IPS-15b (cell line): ENCODE measurements at regions not wholly inside any gene's neighbourhood (a gene's known extent, or its start where the extent isn't known, plus 50 kb on each side); places are given as distances from the start of the nearest gene placed in this dataset.

Experiments
- H3K27me3 ChIP-seq: one replicate; pipeline ENCODE4 v1.6.1; 2013; ENCODE audit warnings: low read length; ENCODE audit not compliant: control insufficient read depth, insufficient read depth
- H3K36me3 ChIP-seq: one replicate; pipeline ENCODE4 v1.6.1; 2013; ENCODE audit warnings: low read length; ENCODE audit not compliant: control insufficient read depth, insufficient read depth
- H3K4me1 ChIP-seq: one replicate; pipeline ENCODE4 v1.6.1; 2013; ENCODE audit warnings: mild to moderate bottlenecking, low read length; ENCODE audit not compliant: control insufficient read depth, insufficient read depth
- H3K4me3 ChIP-seq: one replicate; pipeline ENCODE4 v1.5.1; 2013; ENCODE audit warnings: low read depth, low read length
- H3K9ac ChIP-seq: one replicate; pipeline ENCODE4 v1.6.1; 2013; ENCODE audit warnings: low read depth, mild to moderate bottlenecking, low read length
- H3K9me3 ChIP-seq: one replicate; pipeline ENCODE4 v1.6.1; 2013; ENCODE audit warnings: mild to moderate bottlenecking, low read length; ENCODE audit not compliant: control insufficient read depth, insufficient read depth

DNA sequence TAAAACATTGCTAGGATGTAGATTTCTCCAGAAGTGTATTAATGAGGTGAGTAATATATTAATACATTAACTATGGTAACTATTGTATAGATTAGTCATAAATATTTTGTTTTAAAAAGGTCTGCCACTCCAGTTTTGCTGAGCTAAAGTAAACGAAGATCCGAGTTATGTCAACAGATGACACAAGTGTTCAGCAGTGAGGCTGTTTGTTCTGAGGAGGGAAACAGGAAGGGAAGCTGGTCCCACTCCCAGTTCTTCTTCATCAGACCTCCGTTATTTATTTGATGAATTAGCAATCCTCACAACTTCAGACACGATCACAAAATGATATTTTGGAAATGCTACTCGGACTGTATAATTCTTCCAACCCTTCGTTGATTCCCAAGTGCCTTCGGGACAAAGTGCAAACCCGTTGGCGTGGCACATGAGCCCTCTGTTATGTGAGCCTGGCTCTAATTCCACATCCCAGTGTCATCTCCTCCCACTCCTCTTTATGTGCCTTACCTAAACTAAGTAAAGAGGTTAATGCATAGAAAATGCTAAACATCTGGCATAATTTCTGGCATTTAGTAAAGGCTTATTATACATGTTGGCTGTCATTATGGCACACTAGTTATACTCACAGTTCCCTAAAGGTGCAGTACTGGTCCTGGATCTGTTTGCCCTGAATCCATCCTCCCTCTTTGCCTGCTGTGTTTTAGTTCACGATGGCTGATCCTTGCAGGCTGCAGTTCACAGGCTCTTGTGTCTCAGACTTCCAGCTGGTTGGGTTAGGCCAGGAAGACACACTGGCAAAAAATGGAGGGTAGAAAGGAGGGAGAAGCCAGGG is 190.6 kb upstream of the LNX1 start:
- H3K4me1 ChIP-seq, result no peaks in the 10 kb centered on the region
- no peak overlapping the region for H3K4me3 ChIP-seq
- no peaks in the 10 kb centered on the region for H3K9me3 ChIP-seq

GRCh38 chr4:53780736-53781400 is 189.6 kb upstream of the LNX1 start:
- H3K4me3 ChIP-seq, result no peak overlapping the region
- no peak overlapping the region for H3K9ac ChIP-seq
- H3K9me3 ChIP-seq, result no peaks in the 10 kb centered on the region
- no peaks in the 10 kb centered on the region for H3K36me3 ChIP-seq
- H3K4me1 ChIP-seq, result no peaks in the 10 kb centered on the region
- no peaks in the 10 kb centered on the region for H3K27me3 ChIP-seq

More for the DNA sequence above, 190.6 kb upstream of the LNX1 start:
- no peaks in the 10 kb centered on the region for H3K36me3 ChIP-seq
- no peak overlapping the region for H3K9ac ChIP-seq
- H3K27me3 ChIP-seq, result no peaks in the 10 kb centered on the region

- no peak overlapping the region for H3K9ac ChIP-seq
- H3K9me3 ChIP-seq, result no peaks in the 10 kb centered on the region
- H3K4me1 ChIP-seq, result no peaks in the 10 kb centered on the region
- H3K36me3 ChIP-seq, result no peaks in the 10 kb centered on the region
- no peak overlapping the region for H3K4me3 ChIP-seq
- no peaks in the 10 kb centered on the region for H3K27me3 ChIP-seq
These were observed 187.7 kb upstream of the LNX1 start for GRCh38 chr4:53779025-53779424.

DNA sequence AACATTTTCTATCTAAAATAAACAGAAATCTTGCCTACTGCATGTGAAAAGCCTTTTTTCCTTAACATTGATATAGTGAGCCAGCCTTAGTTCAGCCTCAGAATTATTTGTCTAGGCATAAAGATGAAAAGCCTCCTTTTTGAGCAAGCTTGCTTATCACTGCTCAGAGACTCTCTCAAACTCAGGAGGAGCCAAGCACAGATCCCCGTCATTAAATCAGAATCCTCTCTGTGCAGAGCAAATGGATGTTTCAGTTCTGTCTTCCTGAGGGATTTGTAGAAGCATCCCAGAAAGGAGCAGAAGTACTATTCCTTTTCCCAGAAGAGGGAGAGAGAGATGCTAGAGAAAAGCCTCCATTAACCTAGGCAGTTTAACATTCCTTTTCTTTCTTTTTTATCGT is 186.9 kb upstream of the LNX1 start:
- Histone ChIP-seq H3K9ac (no peak overlapping the region), H3K27me3 (no peaks in the 10 kb centered on the region), H3K36me3 (no peaks in the 10 kb centered on the region), H3K9me3 (no peaks in the 10 kb centered on the region), H3K4me3 (no peak overlapping the region), H3K4me1 (no peaks in the 10 kb centered on the region)

- H3K4me1 ChIP-seq, result no peaks in the 10 kb centered on the region
- no peak overlapping the region for H3K4me3 ChIP-seq
- no peak overlapping the region for H3K9ac ChIP-seq
- no peaks in the 10 kb centered on the region for H3K9me3 ChIP-seq
- H3K27me3 ChIP-seq, result no peaks in the 10 kb centered on the region
- no peaks in the 10 kb centered on the region for H3K36me3 ChIP-seq
These were observed 186.1 kb upstream of the LNX1 start for GRCh38 chr4:53777244-53777984.

GRCh38 chr4:53776141-53776540 is 184.9 kb upstream of the LNX1 start:
- Histone ChIP-seq H3K27me3 (no peaks in the 10 kb centered on the region), H3K4me1 (no peaks in the 10 kb centered on the region), H3K9me3 (no peaks in the 10 kb centered on the region), H3K9ac (no peak overlapping the region), H3K36me3 (no peaks in the 10 kb centered on the region), H3K4me3 (no peak overlapping the region)

- H3K9ac ChIP-seq, result no peak overlapping the region
- H3K27me3 ChIP-seq, result no peaks in the 10 kb centered on the region
- H3K36me3 ChIP-seq, result no peaks in the 10 kb centered on the region
- H3K4me1 ChIP-seq, result no peaks in the 10 kb centered on the region
- H3K4me3 ChIP-seq, result no peak overlapping the region
- H3K9me3 ChIP-seq, result no peaks in the 10 kb centered on the region
These were observed 184.1 kb upstream of the LNX1 start for GRCh38 chr4:53775381-53775780.

DNA sequence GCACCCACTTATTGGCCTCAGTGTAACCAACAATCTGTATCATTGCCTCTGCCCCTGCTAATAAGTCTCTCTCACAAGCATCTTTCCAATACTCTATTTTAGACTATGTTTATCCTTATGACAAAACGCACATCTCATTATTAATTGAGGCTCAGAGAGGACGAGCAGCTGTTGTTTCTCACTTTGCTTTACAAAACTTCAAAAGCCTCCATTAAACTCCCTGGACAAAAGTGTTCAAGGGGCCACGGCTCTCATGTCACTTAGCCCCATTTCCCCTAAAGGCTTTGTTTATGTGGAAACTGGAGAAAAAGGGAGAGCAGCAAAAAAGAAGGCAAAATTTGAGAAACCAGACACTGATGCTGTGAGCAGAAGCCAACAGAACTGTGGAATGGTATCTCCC is 180.0 kb upstream of the LNX1 start:
- H3K36me3 ChIP-seq, result no peaks in the 10 kb centered on the region
- no peak overlapping the region for H3K9ac ChIP-seq
- H3K4me1 ChIP-seq, result no peaks in the 10 kb centered on the region
- no peaks in the 10 kb centered on the region for H3K9me3 ChIP-seq
- no peak overlapping the region for H3K4me3 ChIP-seq
- no peaks in the 10 kb centered on the region for H3K27me3 ChIP-seq

DNA sequence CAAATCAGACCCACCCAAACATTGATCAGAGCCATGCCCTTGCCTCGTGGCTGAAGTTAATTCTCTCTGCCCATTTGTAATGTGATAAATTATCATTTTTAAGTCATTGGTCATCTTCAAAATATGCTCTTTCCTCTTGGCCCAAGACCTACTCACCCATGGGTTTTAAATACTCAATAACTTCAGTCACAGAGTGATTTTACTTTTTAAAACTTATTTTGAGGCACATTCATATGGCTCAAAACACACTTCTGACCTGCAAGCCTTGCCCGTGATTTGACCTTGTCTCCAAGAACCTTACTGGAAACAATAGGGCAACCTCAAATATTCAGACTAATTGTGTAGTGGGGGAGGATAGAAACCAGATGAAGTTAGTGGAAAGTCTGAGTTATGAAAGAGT is 176.2 kb upstream of the LNX1 start:
- no peaks in the 10 kb centered on the region for H3K36me3 ChIP-seq
- H3K9me3 ChIP-seq, result no peaks in the 10 kb centered on the region
- no peak overlapping the region for H3K9ac ChIP-seq
- H3K27me3 ChIP-seq, result no peaks in the 10 kb centered on the region
- no peaks in the 10 kb centered on the region for H3K4me1 ChIP-seq
- H3K4me3 ChIP-seq, result no peak overlapping the region

DNA sequence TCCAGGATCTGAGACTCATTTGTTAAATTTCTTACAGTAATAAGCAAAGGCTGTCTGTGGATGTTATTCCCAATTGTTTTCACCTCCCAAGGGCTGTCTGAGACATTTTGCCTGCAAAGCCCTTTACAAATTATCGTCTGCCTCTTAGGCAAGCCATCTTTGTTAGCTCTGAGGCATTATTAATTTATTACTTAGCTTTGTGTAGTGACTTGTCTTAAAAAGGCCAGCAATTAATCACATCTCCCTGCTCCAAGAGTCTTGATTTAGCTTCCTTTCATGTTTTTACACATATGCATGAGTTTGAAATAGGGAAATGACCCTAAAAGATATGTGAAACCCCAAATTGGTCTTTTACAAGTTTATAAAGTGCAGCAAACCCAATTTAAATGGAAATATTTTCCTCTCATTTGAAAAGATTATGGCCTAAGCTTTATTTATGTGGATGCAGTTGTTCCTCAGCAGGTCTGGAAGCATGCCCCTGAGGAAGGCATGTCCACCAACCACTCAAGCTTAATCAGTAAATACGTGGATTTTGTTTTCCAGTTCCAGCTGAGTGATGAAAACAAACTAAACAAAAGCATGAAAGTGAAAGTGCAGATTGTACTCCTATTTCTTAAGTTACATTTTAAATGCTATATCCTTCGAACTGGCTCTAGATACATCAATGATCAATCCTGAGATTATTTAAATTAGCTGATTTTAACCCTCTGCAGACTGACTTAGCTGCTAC is 173.6 kb upstream of the LNX1 start:
- H3K9me3 ChIP-seq, result no peaks in the 10 kb centered on the region
- H3K27me3 ChIP-seq, result no peaks in the 10 kb centered on the region
- no peak overlapping the region for H3K9ac ChIP-seq
- no peaks in the 10 kb centered on the region for H3K4me1 ChIP-seq
- no peak overlapping the region for H3K4me3 ChIP-seq
- H3K36me3 ChIP-seq, result no peaks in the 10 kb centered on the region

GRCh38 chr4:53763813-53764597 is 172.7 kb upstream of the LNX1 start:
- Histone ChIP-seq H3K9me3 (no peaks in the 10 kb centered on the region), H3K9ac (no peak overlapping the region), H3K27me3 (no peaks in the 10 kb centered on the region)

More at GRCh38 chr4:53763813-53764597, 172.7 kb upstream of the LNX1 start:
- Histone ChIP-seq H3K36me3 (no peaks in the 10 kb centered on the region), H3K4me1 (no peaks in the 10 kb centered on the region), H3K4me3 (no peak overlapping the region)
